Lower lobe of right lung (tissue), 2 donors: ENCODE measurements at regions not wholly inside any gene's neighbourhood (a gene's known extent, or its start where the extent isn't known, plus 50 kb on each side); places are given as distances from the start of the nearest gene placed in this dataset.

Experiments
- ATAC-seq, 2 donors: fragments of 200-7000 bp; cut with Tn5 transposase; one replicate each; pipeline ENCODE4 v1.9.1; 2020 to 2022; ENCODE audit warnings: mild to moderate bottlenecking in 2 of 2, moderate library complexity in 2 of 2
- DNase-seq: peaks from one replicate; pipeline ENCODE4 v3.0.0-alpha.2; 2020
- H3K27ac ChIP-seq: fragments of 200-600 bp; one replicate; pipeline ENCODE4 v1.8.0; 2022
- H3K27me3 ChIP-seq: fragments of 200-600 bp; one replicate; pipeline ENCODE4 v1.8.0; 2022; ENCODE audit warnings: low read depth
- H3K36me3 ChIP-seq: fragments of 200-600 bp; one replicate; pipeline ENCODE4 v1.8.0; 2022; ENCODE audit warnings: mild to moderate bottlenecking
- H3K4me1 ChIP-seq: fragments of 200-600 bp; one replicate; pipeline ENCODE4 v1.8.0; 2022
- H3K4me3 ChIP-seq: fragments of 200-600 bp; one replicate; pipeline ENCODE4 v1.8.0; 2022; ENCODE audit warnings: mild to moderate bottlenecking
- H3K9me3 ChIP-seq: fragments of 200-600 bp; one replicate; pipeline ENCODE4 v1.8.0; 2022
- CTCF ChIP-seq: fragments of 200-600 bp; IDR thresholded peaks from one replicate; pipeline ENCODE4 v1.8.0; 2022; ENCODE audit warnings: antibody characterized with exemption, mild to moderate bottlenecking
- intact Hi-C: fragments of 100-400 bp; cut with DNase I; formaldehyde crosslinking; loops from one replicate; pipeline ENCODE4 v1.11.0; 2022
- donor health status: DM: no; HTN: yes; CAD: no; lungs with severe emphysema.

GRCh38 chr1:112312315-112312714 lies 83.7 kb upstream of the CTTNBP2NL start:
- Histone ChIP-seq H3K4me1 (peaks cover 17% of the 10 kb centered on the region), H3K9me3 (no peaks in the 10 kb centered on the region), H3K27ac (no peak overlapping the region), H3K27me3 (peaks cover 8% of the 10 kb centered on the region), H3K4me3 (no peak overlapping the region), H3K36me3 (no peaks in the 10 kb centered on the region)
- no peak for ATAC-seq
- TF ChIP-seq CTCF, result no peak
- DNase-seq, result no peak
- intact Hi-C loops, result no loop called here

- Histone ChIP-seq H3K4me3 (no peak overlapping the region), H3K9me3 (no peaks in the 10 kb centered on the region), H3K27ac (no peak overlapping the region), H3K36me3 (no peaks in the 10 kb centered on the region), H3K27me3 (peaks cover 8% of the 10 kb centered on the region), H3K4me1 (peaks cover 23% of the 10 kb centered on the region)
- no peak for ATAC-seq
- intact Hi-C loops, result no loop called here
- no peak for TF ChIP-seq CTCF
- no peak for DNase-seq
Measured at GRCh38 chr1:112312879-112313278, 83.1 kb upstream of the CTTNBP2NL start.

DNA sequence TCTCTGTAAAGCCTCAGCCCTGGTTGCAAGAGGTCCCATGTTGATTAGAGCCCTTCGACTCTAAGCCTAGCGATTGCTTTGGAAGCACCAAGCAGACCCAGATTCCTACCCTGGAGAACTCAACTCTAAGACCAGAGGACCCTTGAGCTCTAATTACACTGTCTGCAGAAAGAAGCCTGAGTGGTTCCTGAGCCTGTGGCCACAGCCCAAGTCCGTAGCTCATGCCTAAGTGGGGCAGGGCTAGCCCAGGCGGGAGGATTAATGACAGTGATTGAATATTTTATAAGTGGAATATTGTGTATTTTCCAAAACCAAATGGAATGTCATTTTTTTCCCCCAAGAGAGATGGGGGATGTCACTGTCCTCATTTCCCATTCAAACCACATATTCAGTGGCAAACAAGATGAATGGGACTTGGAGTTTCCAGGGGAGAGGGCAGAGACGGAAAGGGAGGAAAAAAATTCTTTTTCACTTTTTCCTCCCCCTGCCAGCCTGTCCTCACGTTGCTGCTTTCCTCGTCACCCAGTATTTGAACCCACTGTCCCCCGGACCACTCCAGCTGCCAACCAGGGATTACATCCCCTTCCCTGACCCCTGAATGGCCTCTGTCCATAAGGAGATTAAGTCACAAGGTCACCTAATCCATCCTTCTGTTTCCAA lies 79.6 kb upstream of the CTTNBP2NL start:
- intact Hi-C loops, result no loop called here
- no peak for TF ChIP-seq CTCF
- H3K36me3 ChIP-seq, result no peaks in the 10 kb centered on the region
- no peak overlapping the region for H3K4me3 ChIP-seq
- no peaks in the 10 kb centered on the region for H3K9me3 ChIP-seq
- no peaks in the 10 kb centered on the region for H3K27me3 ChIP-seq
- H3K27ac ChIP-seq, result no peak overlapping the region
- ATAC-seq (peak; percentile 41 to 65), DNase-seq (no peak)
- peaks cover 31% of the 10 kb centered on the region for H3K4me1 ChIP-seq

DNA sequence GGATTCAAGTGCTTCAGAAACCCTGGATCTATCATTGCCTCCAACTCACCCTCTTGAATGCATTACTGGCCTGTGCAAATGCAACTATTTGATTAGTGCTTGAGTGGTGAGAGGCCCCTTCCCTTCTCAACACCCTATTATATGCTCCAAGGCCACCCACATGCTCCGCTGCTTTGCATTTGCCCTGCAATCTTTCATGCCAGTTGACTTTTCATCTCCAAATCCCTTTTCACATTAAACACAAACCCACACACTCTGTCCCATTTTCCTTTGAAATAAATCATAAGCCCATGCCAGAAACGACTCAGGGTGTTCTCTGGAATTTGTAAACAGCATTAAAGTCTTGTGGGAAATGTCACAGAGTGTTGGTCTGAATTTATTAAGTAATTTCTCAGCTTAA lies 78.9 kb upstream of the CTTNBP2NL start:
- peaks cover 31% of the 10 kb centered on the region for H3K4me1 ChIP-seq
- intact Hi-C loops, result no loop called here
- H3K27ac ChIP-seq, result peak overlapping the region; percentile 22
- no peaks in the 10 kb centered on the region for H3K27me3 ChIP-seq
- no peak overlapping the region for H3K4me3 ChIP-seq
- TF ChIP-seq CTCF, result no peak
- DNase-seq, result no peak
- no peaks in the 10 kb centered on the region for H3K36me3 ChIP-seq
- no peaks in the 10 kb centered on the region for H3K9me3 ChIP-seq
- peak; percentile 50 to 72 for ATAC-seq

- DNase-seq, result no peak
- no peaks in the 10 kb centered on the region for H3K9me3 ChIP-seq
- no peak for TF ChIP-seq CTCF
- ATAC-seq, result peak; percentile 63 to 65
- H3K4me3 ChIP-seq, result no peak overlapping the region
- peaks cover 31% of the 10 kb centered on the region for H3K4me1 ChIP-seq
- intact Hi-C loops, result no loop called here
- H3K27ac ChIP-seq, result peak overlapping the region; percentile 22
- no peaks in the 10 kb centered on the region for H3K36me3 ChIP-seq
- no peaks in the 10 kb centered on the region for H3K27me3 ChIP-seq
Measured at GRCh38 chr1:112317611-112318062, 78.4 kb upstream of the CTTNBP2NL start.
